NOMO-1 treated with DMSO at 0.1 percent for 48 hours (cell line): ENCODE measurements at regions not wholly inside any gene's neighbourhood (a gene's known extent, or its start where the extent isn't known, plus 50 kb on each side); places are given as distances from the start of the nearest gene placed in this dataset.
A peak's percentile ranks its signal among the peaks of the same experiment; 100 is the strongest.

Experiments used
- DNase-seq: peaks from one replicate; lab custom pipeline; 2025; ENCODE audit not compliant: unreplicated experiment; lab: John Stamatoyannopoulos, UW

DNA sequence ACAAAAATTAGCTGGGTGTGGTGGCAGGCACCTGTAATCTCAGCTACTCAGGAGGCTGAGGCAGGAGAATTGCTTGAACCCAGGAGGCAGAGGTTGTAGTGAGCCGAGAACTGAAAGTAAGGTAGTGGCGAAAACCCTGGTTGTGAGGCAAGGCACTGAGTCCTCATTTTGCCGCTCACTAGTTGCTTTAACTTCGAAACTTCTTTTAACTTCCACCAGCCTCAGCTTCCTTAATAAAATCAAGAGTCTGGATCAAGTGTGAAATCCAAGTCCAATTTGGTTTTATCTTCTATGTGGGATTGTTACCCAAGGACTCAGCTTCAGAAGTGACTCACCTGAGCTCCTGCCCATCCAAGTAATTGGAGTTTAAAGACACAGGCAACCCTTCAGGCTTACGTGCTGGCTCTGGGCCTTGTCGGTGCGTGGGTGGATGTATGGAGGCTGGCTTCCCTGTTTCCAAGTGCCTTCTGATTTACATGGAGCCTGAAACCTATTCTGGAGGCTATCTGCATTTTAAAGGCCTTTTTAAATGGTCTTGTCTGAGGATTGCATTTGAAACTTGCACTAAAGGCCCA is 374.2 kb upstream of the ID2 start:
- no peak for DNase-seq

DNA sequence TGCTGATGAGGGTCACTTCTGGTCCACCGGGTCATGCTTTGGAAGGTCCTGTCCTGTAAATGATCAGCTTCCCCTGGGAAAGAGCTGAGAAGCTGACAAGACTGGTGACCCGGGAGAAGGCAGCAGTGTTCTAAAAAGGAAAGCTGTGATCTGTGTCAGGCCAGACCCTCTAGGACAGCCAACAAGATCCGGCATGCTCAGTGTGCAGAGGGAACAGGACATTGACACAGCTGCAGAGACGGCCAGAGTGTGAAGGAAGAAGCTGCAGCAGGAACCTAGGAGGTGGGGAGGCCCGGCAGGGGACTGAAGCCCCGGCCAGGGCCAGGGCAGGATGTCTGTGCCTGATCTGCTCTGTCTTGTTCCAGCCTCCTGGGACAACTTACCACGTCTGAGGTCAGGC is 372.7 kb upstream of the ID2 start:
- peak; percentile 18 for DNase-seq

GRCh38 chr2:8310557-8311455 is 371.1 kb upstream of the ID2 start:
- DNase-seq: peak; percentile 42

GRCh38 chr2:8312221-8312620 is 369.6 kb upstream of the ID2 start:
- peak; percentile 20 for DNase-seq

DNA sequence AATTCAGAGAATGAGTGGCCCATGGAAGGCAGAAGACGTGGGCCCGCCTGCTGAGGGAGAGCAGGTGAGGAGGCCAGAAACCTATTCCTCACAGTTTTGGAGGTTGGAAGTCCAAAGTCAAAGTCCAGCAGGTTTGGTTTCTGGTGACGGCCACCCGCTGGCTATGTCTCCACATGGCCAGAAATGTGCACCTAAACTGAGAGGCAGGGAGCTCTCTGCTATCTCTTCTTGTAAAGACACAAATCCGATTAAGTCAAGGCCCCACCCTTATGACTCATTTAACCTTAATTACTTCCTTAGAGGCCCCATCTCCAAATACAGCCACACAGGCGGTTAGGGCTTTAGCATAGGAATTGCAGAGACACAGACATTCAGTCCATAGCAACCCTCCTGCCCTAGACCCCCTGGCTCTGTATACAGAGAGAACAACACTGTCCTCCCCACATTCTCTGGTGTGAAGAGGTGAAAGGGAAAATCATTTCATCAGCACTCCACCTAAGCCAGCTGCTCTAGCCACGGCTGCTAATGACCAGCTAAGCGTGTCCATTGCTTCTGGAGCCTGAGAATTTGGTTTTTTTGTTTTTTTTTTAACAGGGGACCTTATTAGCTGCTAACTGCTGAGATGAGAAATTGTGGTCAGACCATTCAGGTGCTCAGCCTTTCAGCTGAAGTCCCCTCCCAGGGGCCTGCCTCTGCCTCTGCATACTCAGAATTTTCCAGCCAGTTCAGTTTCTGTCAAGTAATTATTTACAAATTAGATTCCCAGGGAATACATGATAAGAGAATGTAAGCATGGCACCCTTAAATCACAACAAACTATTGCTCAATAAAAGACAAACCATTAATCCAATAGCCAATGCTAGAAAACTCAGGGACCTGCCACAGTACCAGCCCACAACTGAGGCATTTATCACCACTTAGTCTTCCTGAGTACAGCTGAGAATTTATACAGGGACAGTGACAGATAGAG is 368.7 kb upstream of the ID2 start:
- peak; percentile 98 for DNase-seq

DNA sequence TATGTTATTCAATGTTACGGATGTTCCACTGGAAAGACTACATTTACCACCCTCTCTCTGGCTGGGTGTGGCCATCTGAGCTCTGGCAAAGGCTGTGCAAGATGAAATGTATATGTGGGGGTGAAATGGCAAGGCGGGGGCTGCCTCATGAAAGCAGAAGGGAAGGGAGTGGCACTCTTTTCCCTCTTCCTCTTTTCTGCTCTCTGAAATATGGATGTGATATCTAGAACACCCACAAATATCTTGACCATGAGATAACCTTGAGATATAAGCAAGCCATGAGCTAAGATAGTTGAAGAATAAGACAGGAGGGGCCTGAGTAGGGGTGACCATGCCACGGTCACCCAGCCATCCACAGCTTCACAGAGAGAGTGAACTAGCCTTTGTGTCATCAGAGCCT is 367.8 kb upstream of the ID2 start:
- peak; percentile 95 for DNase-seq

GRCh38 chr2:8315531-8316165 is 366.2 kb upstream of the ID2 start:
- DNase-seq: peak; percentile 3

- no peak for DNase-seq
Observed at GRCh38 chr2:8316356-8316755, 365.5 kb upstream of the ID2 start.

- DNase-seq: no peak
Observed at GRCh38 chr2:8317418-8317817, 364.4 kb upstream of the ID2 start.

- no peak for DNase-seq
Observed at GRCh38 chr2:8319219-8319618, 362.6 kb upstream of the ID2 start.

GRCh38 chr2:8320311-8321066 is 361.4 kb upstream of the ID2 start:
- DNase-seq: no peak

GRCh38 chr2:8322634-8323033 is 359.2 kb upstream of the ID2 start:
- no peak for DNase-seq

DNA sequence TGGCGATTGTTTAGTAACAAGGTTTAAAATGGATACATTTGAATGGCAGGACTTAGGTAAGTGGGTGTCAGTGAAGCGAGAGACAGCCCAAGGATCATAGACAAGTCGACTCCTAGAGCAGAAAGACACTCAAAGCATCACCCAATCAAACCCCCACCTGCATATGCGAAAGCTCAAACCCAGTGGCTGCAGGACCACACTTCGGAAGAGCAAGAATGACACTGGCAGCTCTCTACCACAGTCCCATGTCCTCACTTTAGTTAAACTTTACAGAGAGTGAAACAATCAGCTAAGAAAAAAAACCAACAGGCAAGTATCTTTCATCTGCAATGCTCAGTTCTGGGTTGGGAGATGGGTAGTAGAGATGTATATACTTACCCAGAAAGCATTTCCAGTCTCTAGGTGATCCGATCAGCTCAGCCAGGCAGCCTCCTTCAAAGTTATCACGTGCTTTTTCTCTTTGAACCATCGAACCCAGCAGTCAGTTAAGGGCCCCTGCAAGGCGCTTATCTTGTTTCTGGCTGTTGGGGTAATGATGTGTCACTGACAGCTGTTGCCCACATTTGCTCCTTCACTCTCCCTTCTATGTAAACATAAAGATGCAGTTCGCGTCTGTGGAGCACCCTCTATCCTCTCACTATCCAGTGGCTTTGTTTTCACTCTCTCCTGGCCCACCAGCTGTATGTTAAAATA is 357.5 kb upstream of the ID2 start:
- DNase-seq: no peak

GRCh38 chr2:8324901-8325300 is 357.0 kb upstream of the ID2 start:
- no peak for DNase-seq

GRCh38 chr2:8327371-8328100 is 354.3 kb upstream of the ID2 start:
- DNase-seq: no peak

- no peak for DNase-seq
Observed at GRCh38 chr2:8328217-8328616, 353.6 kb upstream of the ID2 start.

GRCh38 chr2:8329660-8330622 is 351.9 kb upstream of the ID2 start:
- DNase-seq: no peak

DNA sequence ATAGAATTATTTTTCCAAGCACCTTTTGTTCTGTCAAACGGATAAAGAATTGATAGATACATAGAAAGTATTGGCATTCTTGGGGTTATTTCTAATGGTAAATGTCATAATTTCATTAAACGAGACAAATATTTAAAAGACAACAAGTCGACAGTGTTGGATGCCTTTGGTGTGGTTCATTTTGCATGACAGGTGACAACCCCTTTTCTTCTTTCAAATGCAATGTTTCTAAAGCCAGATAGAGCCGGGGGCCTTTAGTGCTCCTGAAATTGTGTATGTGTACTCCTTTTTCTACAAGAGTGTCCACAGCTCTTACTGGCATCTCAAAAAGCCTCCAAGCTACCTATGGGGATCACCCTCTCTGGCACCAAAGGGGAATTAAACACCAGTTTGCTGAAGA is 350.8 kb upstream of the ID2 start:
- no peak for DNase-seq
